Activated naive CD8-positive, alpha-beta T cell treated with anti-CD3 and anti-CD28 coated beads for 36 hours (primary cell): ENCODE measurements at regions not wholly inside any gene's neighbourhood (a gene's known extent, or its start where the extent isn't known, plus 50 kb on each side); places are given as distances from the start of the nearest gene placed in this dataset.

Experiments
- DNase-seq: peaks from one replicate; pipeline ENCODE4 v3.0.0; 2021
- H3K27ac Mint-ChIP-seq: one replicate; pipeline ENCODE4 v1.8.0; 2022; ENCODE audit warnings: mild to moderate bottlenecking, moderate library complexity, mixed read lengths
- H3K27me3 Mint-ChIP-seq: one replicate; pipeline ENCODE4 v1.8.0; 2022; ENCODE audit warnings: mild to moderate bottlenecking, mixed read lengths
- H3K36me3 Mint-ChIP-seq: one replicate; pipeline ENCODE4 v1.8.0; 2021; ENCODE audit warnings: mild to moderate bottlenecking, mixed read lengths
- H3K4me1 Mint-ChIP-seq: one replicate; pipeline ENCODE4 v1.8.0; 2021; ENCODE audit warnings: mixed read lengths
- H3K4me3 Mint-ChIP-seq: one replicate; pipeline ENCODE4 v1.8.0; 2022; ENCODE audit warnings: mild to moderate bottlenecking, moderate library complexity, mixed read lengths
- H3K9me3 Mint-ChIP-seq: one replicate; pipeline ENCODE4 v1.8.0; 2022; ENCODE audit warnings: mixed read lengths

DNA sequence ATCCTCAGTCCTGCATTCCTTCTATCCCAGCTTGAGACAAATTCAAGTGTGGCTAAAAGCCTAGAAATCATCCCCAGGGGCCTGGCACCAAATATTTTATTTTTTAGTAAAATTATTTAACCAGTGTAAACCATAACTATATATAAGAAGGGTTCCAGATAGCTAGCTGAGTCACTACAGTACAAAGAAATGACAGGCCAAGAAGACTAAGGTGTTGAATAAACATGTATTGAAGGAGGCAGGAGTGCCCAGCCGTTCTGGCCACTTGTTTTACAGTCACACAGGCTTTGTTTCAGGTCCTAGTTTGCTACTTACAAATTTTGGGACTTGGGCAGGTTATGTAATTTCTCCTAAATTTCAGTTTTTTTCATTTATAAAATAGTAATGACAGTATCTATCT, 225.9 kb upstream of the PITX2 start:
- Mint-ChIP-seq H3K4me1 (no peaks in the 10 kb centered on the region), H3K4me3 (no peak overlapping the region), H3K36me3 (no peaks in the 10 kb centered on the region), H3K27me3 (no peaks in the 10 kb centered on the region), H3K27ac (no peak overlapping the region), H3K9me3 (no peaks in the 10 kb centered on the region)
- no peak for DNase-seq

- no peaks in the 10 kb centered on the region for H3K9me3 Mint-ChIP-seq
- H3K4me1 Mint-ChIP-seq, result no peaks in the 10 kb centered on the region
- H3K27me3 Mint-ChIP-seq, result no peaks in the 10 kb centered on the region
- no peak overlapping the region for H3K4me3 Mint-ChIP-seq
- DNase-seq, result no peak
- H3K36me3 Mint-ChIP-seq, result no peaks in the 10 kb centered on the region
- no peak overlapping the region for H3K27ac Mint-ChIP-seq
Observed at GRCh38 chr4:110849461-110849860, 226.6 kb upstream of the PITX2 start.

- H3K36me3 Mint-ChIP-seq, result no peaks in the 10 kb centered on the region
- H3K27ac Mint-ChIP-seq, result no peak overlapping the region
- H3K4me3 Mint-ChIP-seq, result no peak overlapping the region
- no peaks in the 10 kb centered on the region for H3K9me3 Mint-ChIP-seq
- no peaks in the 10 kb centered on the region for H3K4me1 Mint-ChIP-seq
- no peaks in the 10 kb centered on the region for H3K27me3 Mint-ChIP-seq
- DNase-seq, result no peak
Observed at GRCh38 chr4:110850461-110851442, 227.9 kb upstream of the PITX2 start.

DNA sequence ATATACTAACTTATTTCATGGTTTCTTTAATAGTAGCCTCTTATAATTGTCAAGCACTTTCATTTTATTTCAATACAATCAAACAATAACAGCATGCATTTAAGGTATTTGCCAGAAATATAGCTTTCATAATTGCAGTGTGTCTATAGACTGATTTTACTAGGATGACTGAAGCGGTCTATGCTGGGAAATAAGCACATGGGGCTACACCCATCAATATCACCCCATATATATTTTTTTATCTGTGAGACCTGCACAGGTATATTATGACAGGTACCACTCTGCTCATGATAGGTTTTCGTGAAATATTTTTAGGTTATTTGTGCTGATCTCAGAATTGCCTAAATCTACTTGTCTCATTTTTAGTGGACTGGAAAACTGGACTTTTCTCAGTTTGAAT, 229.1 kb upstream of the PITX2 start:
- H3K4me3 Mint-ChIP-seq, result no peak overlapping the region
- no peaks in the 10 kb centered on the region for H3K4me1 Mint-ChIP-seq
- no peak for DNase-seq
- H3K27ac Mint-ChIP-seq, result no peak overlapping the region
- H3K27me3 Mint-ChIP-seq, result no peaks in the 10 kb centered on the region
- no peaks in the 10 kb centered on the region for H3K36me3 Mint-ChIP-seq
- no peaks in the 10 kb centered on the region for H3K9me3 Mint-ChIP-seq

DNA sequence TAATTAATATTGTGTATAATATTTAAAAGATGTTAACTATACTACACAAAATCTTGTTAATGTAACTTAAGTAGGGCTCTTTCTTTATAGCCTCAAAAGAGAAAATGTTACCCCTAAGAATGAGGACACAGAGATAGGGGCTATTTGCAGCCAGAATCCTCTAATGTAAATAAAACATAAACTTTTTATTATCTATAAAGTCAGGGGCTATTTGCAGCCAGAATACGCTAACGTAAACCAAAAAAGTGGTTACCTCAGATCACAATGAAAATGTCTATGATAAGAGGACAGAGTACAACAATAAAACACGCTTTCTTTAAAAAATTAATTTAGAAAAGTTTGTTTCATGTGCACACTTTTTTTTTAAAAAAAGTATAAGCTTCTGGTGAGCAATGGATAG, 229.9 kb upstream of the PITX2 start:
- no peak overlapping the region for H3K27ac Mint-ChIP-seq
- no peaks in the 10 kb centered on the region for H3K4me1 Mint-ChIP-seq
- no peak for DNase-seq
- no peak overlapping the region for H3K4me3 Mint-ChIP-seq
- no peaks in the 10 kb centered on the region for H3K27me3 Mint-ChIP-seq
- H3K9me3 Mint-ChIP-seq, result no peaks in the 10 kb centered on the region
- no peaks in the 10 kb centered on the region for H3K36me3 Mint-ChIP-seq

DNA sequence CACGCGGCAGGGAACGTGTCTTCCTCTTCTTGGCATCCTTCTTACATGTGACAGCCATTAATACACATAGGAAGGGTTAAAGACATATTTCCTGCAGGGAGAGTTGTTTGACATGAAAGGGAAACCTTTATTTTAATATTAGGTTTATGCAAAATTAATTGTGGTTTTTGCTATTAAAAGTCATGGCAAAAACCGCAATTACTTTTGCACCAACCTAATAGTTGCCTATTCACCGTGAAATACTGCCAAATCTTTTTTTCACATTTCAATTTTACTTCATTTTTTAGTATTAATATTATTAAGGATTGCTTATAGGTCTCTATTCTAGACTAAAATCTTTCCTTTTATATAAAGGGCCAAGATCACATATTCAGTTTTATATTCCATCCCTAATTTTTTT, 230.4 kb upstream of the PITX2 start:
- Mint-ChIP-seq H3K9me3 (no peaks in the 10 kb centered on the region), H3K27me3 (no peaks in the 10 kb centered on the region), H3K4me1 (no peaks in the 10 kb centered on the region), H3K4me3 (no peak overlapping the region), H3K36me3 (no peaks in the 10 kb centered on the region), H3K27ac (no peak overlapping the region)
- DNase-seq, result no peak

DNA sequence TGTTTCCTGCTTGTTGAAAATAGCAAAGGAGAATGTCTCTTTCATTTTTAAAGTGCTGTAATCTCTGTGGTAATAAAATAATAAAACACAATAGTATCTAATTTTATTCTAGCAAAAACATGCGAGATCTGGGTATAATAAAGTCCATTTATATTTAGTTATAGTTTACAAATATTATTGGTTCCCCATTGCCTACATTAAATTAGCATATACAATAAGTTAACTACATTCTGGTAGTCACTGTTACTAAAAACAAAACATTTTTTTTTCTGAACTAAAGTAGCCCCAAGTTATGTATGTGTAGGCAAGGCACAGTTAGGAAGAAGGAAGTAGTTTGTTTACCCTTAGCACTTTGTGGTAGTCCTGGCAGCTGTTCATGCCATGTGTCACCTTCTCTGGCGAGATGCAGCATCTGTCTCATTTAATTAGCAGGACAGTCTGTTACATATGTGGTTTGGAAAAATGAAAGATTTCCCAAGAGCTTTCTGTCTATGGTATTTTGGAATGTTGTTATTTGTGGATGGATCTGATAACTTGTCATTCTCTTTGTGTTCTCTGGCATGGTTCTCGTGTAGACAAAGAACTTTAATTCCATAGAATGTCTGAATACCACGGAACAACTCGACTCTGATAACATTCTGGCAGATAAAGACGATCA, 231.3 kb upstream of the PITX2 start:
- DNase-seq, result no peak
- Mint-ChIP-seq H3K36me3 (no peaks in the 10 kb centered on the region), H3K4me3 (no peak overlapping the region), H3K4me1 (no peaks in the 10 kb centered on the region), H3K27me3 (no peaks in the 10 kb centered on the region), H3K27ac (no peak overlapping the region), H3K9me3 (no peaks in the 10 kb centered on the region)

DNA sequence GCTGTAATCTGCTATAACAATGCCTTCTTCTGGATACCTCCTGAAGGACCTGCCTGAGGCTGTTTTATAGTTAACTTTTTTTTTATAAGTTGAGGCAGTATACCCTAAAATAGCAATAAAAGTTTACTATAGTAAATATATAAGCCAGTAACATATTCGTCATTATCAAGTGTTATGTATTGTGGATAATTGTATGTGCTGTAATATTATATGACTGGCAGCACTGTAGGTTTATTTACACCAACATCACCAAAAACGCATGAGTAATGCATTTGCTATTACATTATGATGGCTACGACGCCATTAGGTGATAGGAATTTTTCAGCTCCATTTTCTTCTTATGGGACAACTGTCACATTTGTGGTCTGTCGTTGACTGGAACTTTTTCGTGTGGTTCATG, 237.2 kb upstream of the PITX2 start:
- Mint-ChIP-seq H3K4me3 (no peak overlapping the region), H3K27ac (no peak overlapping the region), H3K4me1 (no peaks in the 10 kb centered on the region), H3K36me3 (no peaks in the 10 kb centered on the region), H3K27me3 (no peaks in the 10 kb centered on the region), H3K9me3 (no peaks in the 10 kb centered on the region)
- DNase-seq, result no peak

- Mint-ChIP-seq H3K36me3 (no peaks in the 10 kb centered on the region), H3K4me1 (no peaks in the 10 kb centered on the region)
Observed at GRCh38 chr4:110860901-110861300, 238.0 kb upstream of the PITX2 start.

GRCh38 chr4:110865611-110866259, 242.9 kb upstream of the PITX2 start:
- H3K4me1 Mint-ChIP-seq, result peaks cover 7% of the 10 kb centered on the region
- H3K9me3 Mint-ChIP-seq, result peaks cover 5% of the 10 kb centered on the region
- no peak for DNase-seq
- no peaks in the 10 kb centered on the region for H3K27me3 Mint-ChIP-seq
- no peak overlapping the region for H3K27ac Mint-ChIP-seq
- H3K36me3 Mint-ChIP-seq, result no peaks in the 10 kb centered on the region
- H3K4me3 Mint-ChIP-seq, result no peak overlapping the region

More at GRCh38 chr4:110860901-110861300, 238.0 kb upstream of the PITX2 start:
- no peak overlapping the region for H3K27ac Mint-ChIP-seq
- H3K9me3 Mint-ChIP-seq, result no peaks in the 10 kb centered on the region
- H3K27me3 Mint-ChIP-seq, result no peaks in the 10 kb centered on the region
- no peak overlapping the region for H3K4me3 Mint-ChIP-seq
- DNase-seq, result no peak

DNA sequence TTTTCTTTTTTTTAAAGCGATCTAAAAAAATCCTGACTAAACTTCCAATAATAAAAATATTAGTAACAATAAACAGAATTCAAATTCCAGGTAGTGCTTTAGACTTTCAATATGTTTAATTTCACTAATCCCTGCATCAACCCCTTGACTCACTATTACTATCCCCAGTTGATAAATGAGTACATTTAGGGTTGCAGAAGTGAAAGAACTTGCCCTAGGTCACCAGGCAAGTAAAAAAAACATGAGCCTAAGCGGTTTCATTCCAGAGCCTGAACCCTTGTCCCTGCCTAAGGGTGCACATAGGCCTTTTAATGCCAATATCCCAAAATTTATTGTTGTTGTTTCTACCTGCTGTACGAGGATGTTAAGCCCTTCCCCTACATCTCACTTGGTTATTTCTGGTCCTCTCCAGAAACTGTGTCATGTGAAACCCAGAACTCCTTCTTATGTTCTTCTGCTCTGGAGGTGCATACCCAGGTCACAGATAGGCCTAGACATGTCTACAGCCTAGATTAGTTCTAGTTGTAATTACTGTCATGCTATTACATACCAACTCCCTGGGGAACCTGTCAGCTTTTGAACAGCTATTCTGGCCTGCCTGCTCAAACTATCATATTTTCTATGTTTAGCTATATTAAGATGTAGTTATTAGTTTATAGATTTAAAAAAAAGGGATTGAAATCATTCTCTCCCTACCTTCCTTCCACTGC, 244.5 kb upstream of the PITX2 start:
- DNase-seq, result no peak
- peaks cover 7% of the 10 kb centered on the region for H3K4me1 Mint-ChIP-seq
- no peaks in the 10 kb centered on the region for H3K36me3 Mint-ChIP-seq
- H3K4me3 Mint-ChIP-seq, result no peak overlapping the region
- H3K9me3 Mint-ChIP-seq, result peaks cover 5% of the 10 kb centered on the region
- H3K27me3 Mint-ChIP-seq, result no peaks in the 10 kb centered on the region
- no peak overlapping the region for H3K27ac Mint-ChIP-seq

GRCh38 chr4:110867981-110868720, 245.3 kb upstream of the PITX2 start:
- peaks cover 7% of the 10 kb centered on the region for H3K4me1 Mint-ChIP-seq
- H3K9me3 Mint-ChIP-seq, result peaks cover 5% of the 10 kb centered on the region
- no peak overlapping the region for H3K4me3 Mint-ChIP-seq
- no peak for DNase-seq
- H3K36me3 Mint-ChIP-seq, result no peaks in the 10 kb centered on the region
- H3K27ac Mint-ChIP-seq, result no peak overlapping the region
- no peaks in the 10 kb centered on the region for H3K27me3 Mint-ChIP-seq

DNA sequence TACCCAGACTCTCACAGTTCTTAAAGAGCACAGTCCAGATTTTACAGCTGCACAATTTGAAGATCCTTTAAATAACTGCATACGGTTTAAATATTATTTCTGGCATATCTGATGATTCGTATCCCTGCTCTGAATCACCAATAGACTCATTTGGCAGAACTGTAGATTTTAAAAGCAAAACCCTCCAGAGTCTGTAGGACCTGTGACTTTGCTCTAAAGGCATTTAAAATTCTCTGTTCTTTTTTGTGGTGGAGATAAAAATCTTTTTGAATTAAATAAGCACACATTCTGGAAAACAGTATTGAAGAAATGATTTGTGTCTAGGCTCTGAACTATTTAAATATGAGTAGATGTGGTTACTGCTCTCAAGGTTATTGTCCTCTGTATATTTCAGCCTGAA, 246.2 kb upstream of the PITX2 start:
- no peaks in the 10 kb centered on the region for H3K27me3 Mint-ChIP-seq
- H3K9me3 Mint-ChIP-seq, result peaks cover 5% of the 10 kb centered on the region
- H3K4me3 Mint-ChIP-seq, result no peak overlapping the region
- no peaks in the 10 kb centered on the region for H3K36me3 Mint-ChIP-seq
- no peak for DNase-seq
- no peak overlapping the region for H3K27ac Mint-ChIP-seq
- peaks cover 7% of the 10 kb centered on the region for H3K4me1 Mint-ChIP-seq

- H3K4me3 Mint-ChIP-seq, result no peak overlapping the region
- no peak for DNase-seq
- H3K9me3 Mint-ChIP-seq, result peaks cover 5% of the 10 kb centered on the region
- no peaks in the 10 kb centered on the region for H3K27me3 Mint-ChIP-seq
- H3K4me1 Mint-ChIP-seq, result peaks cover 7% of the 10 kb centered on the region
- H3K27ac Mint-ChIP-seq, result no peak overlapping the region
- H3K36me3 Mint-ChIP-seq, result no peaks in the 10 kb centered on the region
Observed at GRCh38 chr4:110869862-110870572, 247.1 kb upstream of the PITX2 start.
